ENCODE measurements at regions not wholly inside any gene's neighbourhood (a gene's known extent, or its start where the extent isn't known, plus 50 kb on each side); places are given as distances from the start of the nearest gene placed in this dataset.

GRCh38 chr14:101216366-101217079, 313.0 kb upstream of the RTL1 start:
- no peak for DNase-seq
- TF ChIP-seq, protein P1, sequence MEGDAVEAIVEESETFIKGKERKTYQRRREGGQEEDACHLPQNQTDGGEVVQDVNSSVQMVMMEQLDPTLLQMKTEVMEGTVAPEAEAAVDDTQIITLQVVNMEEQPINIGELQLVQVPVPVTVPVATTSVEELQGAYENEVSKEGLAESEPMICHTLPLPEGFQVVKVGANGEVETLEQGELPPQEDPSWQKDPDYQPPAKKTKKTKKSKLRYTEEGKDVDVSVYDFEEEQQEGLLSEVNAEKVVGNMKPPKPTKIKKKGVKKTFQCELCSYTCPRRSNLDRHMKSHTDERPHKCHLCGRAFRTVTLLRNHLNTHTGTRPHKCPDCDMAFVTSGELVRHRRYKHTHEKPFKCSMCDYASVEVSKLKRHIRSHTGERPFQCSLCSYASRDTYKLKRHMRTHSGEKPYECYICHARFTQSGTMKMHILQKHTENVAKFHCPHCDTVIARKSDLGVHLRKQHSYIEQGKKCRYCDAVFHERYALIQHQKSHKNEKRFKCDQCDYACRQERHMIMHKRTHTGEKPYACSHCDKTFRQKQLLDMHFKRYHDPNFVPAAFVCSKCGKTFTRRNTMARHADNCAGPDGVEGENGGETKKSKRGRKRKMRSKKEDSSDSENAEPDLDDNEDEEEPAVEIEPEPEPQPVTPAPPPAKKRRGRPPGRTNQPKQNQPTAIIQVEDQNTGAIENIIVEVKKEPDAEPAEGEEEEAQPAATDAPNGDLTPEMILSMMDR (IDR thresholded peaks at IDR 0.05; ENCODE audit: low read depth, low read length, missing control alignments): no peak
- Histone ChIP-seq H3K27me3 (replicated peaks) (no peaks in the 10 kb centered on the region), H3K4me3 (ENCODE audit: low read depth, low read length) (no peak overlapping the region), H3K36me3 (replicated peaks) (no peaks in the 10 kb centered on the region), H3K27ac (no peak overlapping the region)
- in situ Hi-C loops (cut with HindIII; ENCODE audit: low pct_ligation_motif_present, low sequenced_read_pairs): no loop called here

GRCh38 chr14:101217080-101217463, 313.6 kb upstream of the RTL1 start:
- no peak overlapping the region for H3K27ac ChIP-seq
- TF ChIP-seq, protein P1 (IDR thresholded peaks at IDR 0.05; ENCODE audit: low read depth, low read length, missing control alignments): no peak

GRCh38 chr14:101217616-101218371, 314.3 kb upstream of the RTL1 start:
- DNase-seq: no peak

More at GRCh38 chr14:101217080-101217463, 313.6 kb upstream of the RTL1 start:
- H3K4me3 ChIP-seq (ENCODE audit: low read depth, low read length): no peak overlapping the region
- no peaks in the 10 kb centered on the region for H3K36me3 ChIP-seq (replicated peaks)
- no peak for DNase-seq
- no peaks in the 10 kb centered on the region for H3K27me3 ChIP-seq (replicated peaks)
- in situ Hi-C loops (cut with HindIII; ENCODE audit: low pct_ligation_motif_present, low sequenced_read_pairs): no loop called here

DNA sequence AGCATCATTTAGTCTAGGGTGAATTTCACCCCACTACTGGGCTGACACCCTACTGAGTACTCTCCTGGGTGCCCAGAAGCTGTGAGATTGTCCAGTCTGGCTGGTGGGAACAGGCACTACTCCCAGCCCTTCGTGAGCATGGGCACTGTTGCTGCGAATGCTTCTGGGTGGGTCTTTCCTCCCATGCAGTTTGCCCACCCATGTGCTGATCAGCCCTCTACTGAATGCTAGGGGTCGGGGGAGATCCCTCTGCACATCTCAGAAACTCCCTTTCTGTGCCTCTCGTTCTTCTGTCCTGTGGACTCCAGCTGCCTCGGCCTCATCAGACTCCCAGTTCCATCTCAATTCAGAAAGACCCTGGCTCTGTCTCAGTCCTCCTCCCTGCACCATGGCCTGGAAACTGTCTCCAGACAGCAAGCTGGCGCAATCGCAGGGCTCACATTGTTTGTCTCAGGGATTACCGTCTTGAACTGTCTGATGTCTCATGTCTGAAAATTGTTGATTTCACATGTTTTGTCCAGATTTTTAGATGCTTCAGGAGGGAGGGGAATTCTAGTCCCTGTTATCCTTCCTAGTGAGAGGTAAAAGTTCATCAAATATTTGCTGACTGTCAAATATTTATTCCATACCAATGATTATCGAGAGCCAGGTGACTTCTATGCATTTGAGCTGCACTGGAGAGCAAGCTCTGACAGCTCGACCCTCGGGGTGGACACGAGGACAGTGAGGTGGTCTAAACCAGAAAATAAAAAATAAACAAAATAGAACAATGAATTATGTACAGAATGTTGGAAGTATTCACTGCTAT, 316.6 kb upstream of the RTL1 start:
- H3K4me3 ChIP-seq (ENCODE audit: low read depth, low read length): no peak overlapping the region
- no peaks in the 10 kb centered on the region for H3K36me3 ChIP-seq (replicated peaks)
- TF ChIP-seq, protein P1 (IDR thresholded peaks at IDR 0.05; ENCODE audit: low read depth, low read length, missing control alignments): no peak
- DNase-seq: no peak
- in situ Hi-C loops (cut with HindIII; ENCODE audit: low pct_ligation_motif_present, low sequenced_read_pairs): no loop called here
- H3K27ac ChIP-seq: no peak overlapping the region
- no peaks in the 10 kb centered on the region for H3K27me3 ChIP-seq (replicated peaks)

More at GRCh38 chr14:101217616-101218371, 314.3 kb upstream of the RTL1 start:
- Histone ChIP-seq H3K36me3 (replicated peaks) (no peaks in the 10 kb centered on the region), H3K27me3 (replicated peaks) (no peaks in the 10 kb centered on the region), H3K4me3 (ENCODE audit: low read depth, low read length) (no peak overlapping the region), H3K27ac (no peak overlapping the region)
- in situ Hi-C loops (cut with HindIII; ENCODE audit: low pct_ligation_motif_present, low sequenced_read_pairs): no loop called here
- TF ChIP-seq, protein P1 (IDR thresholded peaks at IDR 0.05; ENCODE audit: low read depth, low read length, missing control alignments): no peak

DNA sequence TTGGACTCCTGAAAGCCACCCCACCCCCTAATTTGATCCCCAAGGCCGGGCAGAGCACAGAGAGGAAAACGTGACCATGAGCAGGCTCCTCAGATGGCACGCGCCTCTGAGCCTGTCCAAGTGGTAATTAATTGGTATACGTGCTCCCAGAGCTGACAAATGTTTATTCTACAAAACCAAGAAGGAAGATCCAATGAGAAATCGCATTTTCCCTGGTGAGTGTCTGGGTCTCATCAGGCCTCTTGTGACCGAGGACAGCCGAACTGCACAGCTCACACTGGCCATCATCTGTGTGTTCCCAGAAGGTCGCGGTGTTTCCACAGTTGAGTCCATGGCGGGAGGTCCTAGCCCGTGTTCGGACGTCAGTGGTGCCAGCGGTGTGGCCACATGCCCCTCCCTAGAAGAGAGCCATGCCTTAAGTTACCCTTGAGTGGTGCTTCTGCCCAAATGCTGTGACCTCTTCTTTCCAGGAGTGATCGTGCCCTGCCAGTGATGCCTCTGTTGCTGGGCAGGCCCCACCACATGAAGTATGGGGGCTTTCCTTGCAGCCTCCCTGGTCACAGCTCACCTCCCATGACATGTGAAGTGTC, 317.5 kb upstream of the RTL1 start:
- Histone ChIP-seq H3K4me3 (ENCODE audit: low read depth, low read length) (no peak overlapping the region), H3K36me3 (replicated peaks) (no peaks in the 10 kb centered on the region), H3K27me3 (replicated peaks) (no peaks in the 10 kb centered on the region), H3K27ac (no peak overlapping the region)
- TF ChIP-seq, protein P1 (IDR thresholded peaks at IDR 0.05; ENCODE audit: low read depth, low read length, missing control alignments): no peak
- in situ Hi-C loops (cut with HindIII; ENCODE audit: low pct_ligation_motif_present, low sequenced_read_pairs): no loop called here
- DNase-seq: no peak

Measured in brain microvascular endothelial cell (primary cell).